Sciatic nerve (tissue), 2 donors: ENCODE measurements at regions not wholly inside any gene's neighbourhood (a gene's known extent, or its start where the extent isn't known, plus 50 kb on each side); places are given as distances from the start of the nearest gene placed in this dataset.
"Not testable (repeated sequence)": the region's sequence is repeated elsewhere in the genome, so short reads cannot be mapped to it uniquely, and the experiment has no call there.

Source experiments
- ATAC-seq: fragments of 200-7000 bp; cut with Tn5 transposase; one replicate; pipeline ENCODE4 v1.9.1; 2020; ENCODE audit warnings: mild to moderate bottlenecking, moderate library complexity
- DNase-seq: peaks from one replicate; pipeline ENCODE4 v3.0.0-alpha.2; 2020; ENCODE audit warnings: low spot score
- intact Hi-C: fragments of 100-400 bp; cut with DNase I; formaldehyde crosslinking; loops from one replicate; pipeline ENCODE4 v1.14.2; 2022
- donor health status: DM: no; HTN: no; CAD: no.
- donor health status: DM: no; HTN: no; CAD: no.

GRCh38 chr3:82390868-82391267 lies 629.4 kb upstream of the GBE1 start:
- DNase-seq = no peak
- intact Hi-C loops = no loop called here
- ATAC-seq = no peak

DNA sequence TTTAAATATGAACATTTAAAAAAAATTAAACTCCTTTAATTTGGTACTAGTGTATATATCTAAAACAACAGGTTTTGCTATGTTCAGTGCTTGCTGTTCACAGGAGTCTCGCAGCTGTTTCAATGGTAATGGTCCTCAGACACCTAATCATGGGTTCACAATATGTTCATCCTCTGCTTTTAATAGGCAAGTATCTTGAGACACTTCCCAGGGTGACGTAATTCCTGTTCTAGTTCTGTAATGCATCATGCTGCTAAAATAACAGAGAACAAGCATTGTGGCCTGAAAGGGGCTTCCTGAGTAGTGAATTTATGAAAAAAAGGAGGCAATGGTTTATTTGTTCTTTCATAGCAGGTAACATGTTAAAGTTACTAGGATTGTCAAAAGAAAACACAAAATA lies 625.2 kb upstream of the GBE1 start:
- ATAC-seq = no peak
- no peak for DNase-seq
- intact Hi-C loops = no loop called here

GRCh38 chr3:82384181-82384580 lies 622.7 kb upstream of the GBE1 start:
- intact Hi-C loops = no loop called here
- ATAC-seq (no peak), DNase-seq (no peak)

GRCh38 chr3:82382831-82383230 lies 621.4 kb upstream of the GBE1 start:
- intact Hi-C loops = no loop called here
- DNase-seq (no peak), ATAC-seq (no peak)

- DNase-seq (no peak), ATAC-seq (no peak)
- intact Hi-C loops = no loop called here
Measured at GRCh38 chr3:82378392-82378791, 616.9 kb upstream of the GBE1 start.

DNA sequence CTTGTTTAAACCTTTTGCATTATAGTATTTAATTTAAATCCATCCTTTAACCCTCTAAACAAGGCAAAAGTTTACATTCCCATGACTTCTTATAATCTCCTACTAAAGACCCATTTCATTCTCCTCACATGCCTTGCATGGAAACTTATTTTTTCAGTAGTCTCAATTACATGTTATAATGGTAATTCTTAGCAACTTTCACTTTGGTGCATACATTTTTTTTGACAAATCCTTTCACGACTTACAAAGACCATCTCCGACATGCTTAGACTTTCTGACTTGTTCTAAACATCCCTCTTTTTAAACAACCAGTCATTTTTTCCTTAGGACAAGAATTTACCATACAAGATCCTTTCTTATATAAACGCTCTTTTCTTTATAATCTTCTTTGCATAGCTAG lies 615.4 kb upstream of the GBE1 start:
- DNase-seq (no peak), ATAC-seq (no peak)
- intact Hi-C loops = no loop called here

DNA sequence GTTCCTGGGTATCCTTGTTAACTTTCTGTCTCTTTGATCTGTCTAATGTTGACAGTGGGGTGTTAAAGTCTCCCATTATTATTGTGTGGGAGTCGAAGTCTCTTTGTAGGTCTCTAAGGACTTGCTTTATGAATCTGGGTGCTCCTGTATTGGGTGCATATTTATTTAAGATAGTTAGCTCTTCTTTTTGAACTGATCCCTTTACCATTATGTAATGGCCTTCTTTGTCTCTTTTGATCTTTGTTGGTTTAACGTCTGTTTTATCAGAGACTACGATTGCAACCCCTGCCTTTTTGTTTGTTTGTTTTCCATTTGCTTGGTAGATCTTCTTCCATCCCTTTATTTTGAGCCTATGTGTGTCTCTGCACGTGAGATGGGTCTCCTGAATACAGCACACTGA lies 612.4 kb upstream of the GBE1 start:
- DNase-seq, intact Hi-C loops, ATAC-seq: not testable (repeated sequence)

- intact Hi-C loops = no loop called here
- DNase-seq (no peak), ATAC-seq (no peak)
Measured at GRCh38 chr3:82364827-82365226, 603.4 kb upstream of the GBE1 start.

DNA sequence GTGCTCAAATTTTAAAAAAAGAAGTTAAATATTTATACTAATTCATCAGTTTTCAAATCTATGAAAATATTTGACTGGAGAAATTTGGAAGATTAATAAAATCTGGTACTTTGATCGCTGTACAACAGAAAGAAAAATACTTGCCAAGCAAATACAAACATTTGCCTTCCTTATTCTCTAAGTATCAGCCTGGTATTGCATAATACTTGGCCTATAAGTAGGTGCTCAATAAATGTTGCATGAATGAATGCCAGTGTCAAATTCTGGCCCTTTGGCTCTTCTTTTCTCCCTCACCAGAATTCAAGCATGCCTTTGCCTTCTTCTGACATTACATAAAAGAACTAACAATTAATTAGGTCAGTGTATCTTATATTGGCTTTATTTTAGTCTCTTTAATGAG lies 601.7 kb upstream of the GBE1 start:
- ATAC-seq = no peak
- intact Hi-C loops = no loop called here
- no peak for DNase-seq

DNA sequence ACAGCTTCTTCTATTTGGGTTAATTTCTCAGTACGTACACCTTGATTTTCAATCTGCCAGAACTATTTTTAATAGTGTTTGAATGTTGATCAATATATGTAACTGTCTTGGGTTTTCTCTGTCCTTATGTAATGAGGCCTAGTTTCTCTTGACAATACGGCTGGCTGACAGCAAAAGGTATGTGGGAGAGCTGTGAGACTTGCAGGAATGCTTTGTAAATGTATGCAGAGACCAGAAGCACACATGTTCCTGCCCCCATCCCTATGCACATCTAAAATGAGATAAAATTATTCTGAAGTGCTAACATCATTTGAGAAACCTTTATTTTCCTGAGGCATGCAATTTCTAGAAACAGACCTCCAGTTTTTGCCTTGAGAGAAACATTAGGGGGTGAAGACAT lies 593.8 kb upstream of the GBE1 start:
- intact Hi-C loops = no loop called here
- no peak for DNase-seq
- no peak for ATAC-seq

DNA sequence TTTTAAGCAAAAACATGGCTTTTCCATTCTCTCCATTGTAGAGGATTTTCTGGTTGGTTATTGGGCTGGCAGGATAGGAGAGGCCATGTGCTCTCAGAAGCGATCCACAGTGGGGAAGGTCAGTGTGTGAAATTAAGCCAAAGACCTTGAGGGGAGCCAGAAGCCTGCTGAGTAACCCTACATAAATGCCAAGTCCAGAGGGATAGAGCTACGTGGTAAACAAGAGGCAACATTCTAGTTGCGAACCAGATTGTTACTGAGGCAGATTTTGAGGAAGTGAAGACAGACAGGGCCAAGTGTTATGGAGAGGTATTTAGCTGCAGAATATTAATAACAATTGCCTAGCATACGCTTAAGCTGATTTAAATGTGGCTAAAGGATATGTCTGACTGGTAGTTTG lies 592.8 kb upstream of the GBE1 start:
- DNase-seq (no peak), ATAC-seq (no peak)
- intact Hi-C loops = no loop called here

DNA sequence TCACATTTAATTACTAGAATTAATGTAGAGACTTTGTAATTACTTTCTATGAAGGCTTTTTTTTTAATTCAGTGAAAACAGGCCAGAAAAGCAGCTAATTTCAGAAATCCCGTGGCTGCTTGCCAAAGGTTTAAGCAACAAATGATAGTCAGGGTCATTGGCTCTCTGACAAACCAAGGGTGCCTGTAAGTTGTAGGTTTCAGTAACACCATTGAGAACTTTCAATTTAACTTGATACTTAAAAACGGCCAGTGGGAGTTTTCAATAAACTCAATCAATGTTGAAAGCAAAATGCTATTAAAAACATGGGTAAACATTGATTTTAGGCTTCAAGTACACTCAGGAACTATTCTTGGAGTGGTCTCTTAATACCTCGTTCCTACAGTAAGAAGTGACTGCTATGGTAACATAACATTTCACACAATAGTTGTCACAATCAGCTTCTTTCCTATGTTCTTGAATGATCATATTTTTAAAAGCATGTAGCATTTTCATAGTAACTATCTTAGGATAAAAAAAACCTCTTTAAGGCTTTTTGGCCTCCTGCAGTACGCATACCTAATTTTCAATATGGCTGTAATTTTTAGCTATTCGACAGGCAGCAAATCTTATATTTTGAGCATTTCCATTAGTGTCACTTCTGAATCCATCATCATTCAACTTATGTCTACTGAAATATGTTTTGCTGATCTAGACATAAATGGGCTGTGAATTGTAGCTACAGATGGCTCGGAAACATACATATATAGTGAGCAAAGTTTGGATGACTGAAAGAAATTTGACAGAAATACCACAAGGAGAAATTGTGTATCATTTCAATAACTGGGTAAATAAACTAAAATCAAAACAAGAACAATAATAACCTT lies 592.1 kb upstream of the GBE1 start:
- ATAC-seq (no peak), DNase-seq (no peak)
- intact Hi-C loops = no loop called here

DNA sequence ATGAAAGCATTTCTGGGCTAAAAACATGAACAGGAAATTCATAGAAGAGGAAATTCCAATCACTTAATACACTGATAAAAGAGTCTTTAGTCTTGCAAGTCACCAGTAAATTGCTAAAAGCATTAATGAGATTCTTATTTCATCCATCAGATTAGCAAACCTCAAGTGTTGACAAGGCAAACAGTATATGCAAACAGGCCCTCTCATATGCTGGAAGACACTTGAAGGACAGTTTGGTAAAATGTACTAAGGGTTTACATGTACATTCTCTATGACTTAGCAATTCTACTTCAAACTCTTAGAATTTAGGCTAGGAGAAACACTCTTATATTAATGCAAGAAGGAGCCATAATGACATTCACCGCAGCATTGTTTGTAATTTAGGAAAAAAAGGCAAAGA lies 586.1 kb upstream of the GBE1 start:
- intact Hi-C loops = no loop called here
- ATAC-seq (no peak), DNase-seq (no peak)

GRCh38 chr3:82342521-82342920 lies 581.1 kb upstream of the GBE1 start:
- no peak for ATAC-seq
- no peak for DNase-seq
- intact Hi-C loops = no loop called here

DNA sequence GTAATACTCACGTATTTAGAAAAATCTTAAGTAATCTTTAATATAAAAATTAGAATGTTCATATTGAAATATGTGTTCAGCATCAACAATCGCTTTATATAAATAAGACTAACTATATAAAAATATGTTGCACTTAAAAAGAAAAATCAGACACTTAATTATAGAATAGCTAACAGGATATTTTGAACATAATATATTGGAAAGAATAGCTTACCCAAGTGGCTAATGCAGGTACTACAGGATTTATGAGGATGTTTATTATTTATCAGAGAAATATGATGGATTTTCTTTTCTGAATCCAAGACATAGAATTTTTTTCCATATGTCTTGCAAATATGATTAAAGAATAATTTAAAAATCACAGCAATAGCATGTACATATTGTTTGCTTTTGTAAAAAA lies 567.9 kb upstream of the GBE1 start:
- no peak for DNase-seq
- intact Hi-C loops = no loop called here
- ATAC-seq = no peak

- intact Hi-C loops = no loop called here
- ATAC-seq (no peak), DNase-seq (no peak)
Measured at GRCh38 chr3:82311901-82312300, 550.5 kb upstream of the GBE1 start.

GRCh38 chr3:82308755-82309154 lies 547.3 kb upstream of the GBE1 start:
- intact Hi-C loops = no loop called here
- ATAC-seq = no peak
- no peak for DNase-seq

GRCh38 chr3:82306189-82306588 lies 544.7 kb upstream of the GBE1 start:
- no peak for DNase-seq
- intact Hi-C loops = no loop called here
- ATAC-seq = no peak

GRCh38 chr3:82294609-82295008 lies 533.2 kb upstream of the GBE1 start:
- intact Hi-C loops = no loop called here
- DNase-seq (no peak), ATAC-seq (no peak)

GRCh38 chr3:82293867-82294266 lies 532.4 kb upstream of the GBE1 start:
- ATAC-seq (no peak), DNase-seq (no peak)
- intact Hi-C loops = no loop called here

GRCh38 chr3:82293435-82293834 lies 532.0 kb upstream of the GBE1 start:
- no peak for DNase-seq
- ATAC-seq = no peak
- intact Hi-C loops = no loop called here
